HG02938 (cell line): ENCODE measurements at regions not wholly inside any gene's neighbourhood (a gene's known extent, or its start where the extent isn't known, plus 50 kb on each side); places are given as distances from the start of the nearest gene placed in this dataset.

Source experiments
- ATAC-seq: cut with Tn5 transposase; IDR thresholded peaks from one replicate; pipeline ENCODE4 v1.9.1; 2021; ENCODE audit warnings: mild to moderate bottlenecking, moderate library complexity; ENCODE audit not compliant: unreplicated experiment

DNA sequence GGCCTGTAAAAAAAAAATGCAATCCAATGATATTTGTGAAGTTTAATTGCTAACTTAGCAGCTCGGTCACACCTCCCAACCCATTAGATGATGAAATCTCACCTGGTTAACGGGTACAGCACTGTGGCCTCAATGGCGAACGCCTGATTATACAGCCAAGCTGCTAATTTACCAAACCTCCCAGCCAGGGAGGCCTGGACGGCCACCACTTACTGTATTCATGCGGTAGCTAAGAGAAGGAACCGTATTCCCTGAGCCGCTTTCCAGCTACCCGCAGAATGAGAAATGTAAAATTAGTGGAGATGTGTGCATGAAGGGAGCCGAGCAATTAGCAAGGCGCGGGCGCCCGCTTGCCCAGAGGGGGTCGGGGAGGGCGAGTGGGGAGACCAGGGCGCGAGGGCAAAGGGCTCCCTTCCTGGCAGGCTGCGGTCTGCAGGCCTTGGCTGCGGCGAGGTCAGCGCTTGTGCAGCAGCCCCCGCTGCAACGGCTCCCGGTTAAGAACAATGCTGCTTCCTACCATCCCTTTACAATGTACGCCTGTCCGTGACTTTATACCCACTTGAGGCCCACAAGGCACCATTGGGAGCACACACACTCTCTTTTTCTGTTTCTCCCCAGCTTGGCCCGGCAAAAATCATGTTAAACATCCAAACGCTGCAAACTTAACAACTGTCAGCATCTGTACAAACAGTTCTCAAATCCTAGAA lies 70.4 kb upstream of the TBCA start:
- no peak for ATAC-seq

DNA sequence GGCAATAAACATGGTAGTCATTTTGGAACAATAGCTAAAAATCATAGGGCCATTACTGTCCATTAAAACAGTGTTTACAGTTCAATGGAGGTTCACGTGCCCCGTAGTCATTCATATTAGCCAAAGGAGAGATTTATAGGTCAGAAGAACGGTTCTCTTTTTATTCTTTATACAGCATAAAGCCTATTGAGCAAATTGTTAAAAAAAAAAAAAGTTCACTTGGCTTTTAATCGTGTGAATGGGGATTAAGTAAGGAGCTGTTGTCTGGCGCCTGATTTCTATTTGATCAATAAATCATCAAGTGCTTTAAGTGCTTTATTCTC lies 69.1 kb upstream of the TBCA start:
- ATAC-seq = no peak

DNA sequence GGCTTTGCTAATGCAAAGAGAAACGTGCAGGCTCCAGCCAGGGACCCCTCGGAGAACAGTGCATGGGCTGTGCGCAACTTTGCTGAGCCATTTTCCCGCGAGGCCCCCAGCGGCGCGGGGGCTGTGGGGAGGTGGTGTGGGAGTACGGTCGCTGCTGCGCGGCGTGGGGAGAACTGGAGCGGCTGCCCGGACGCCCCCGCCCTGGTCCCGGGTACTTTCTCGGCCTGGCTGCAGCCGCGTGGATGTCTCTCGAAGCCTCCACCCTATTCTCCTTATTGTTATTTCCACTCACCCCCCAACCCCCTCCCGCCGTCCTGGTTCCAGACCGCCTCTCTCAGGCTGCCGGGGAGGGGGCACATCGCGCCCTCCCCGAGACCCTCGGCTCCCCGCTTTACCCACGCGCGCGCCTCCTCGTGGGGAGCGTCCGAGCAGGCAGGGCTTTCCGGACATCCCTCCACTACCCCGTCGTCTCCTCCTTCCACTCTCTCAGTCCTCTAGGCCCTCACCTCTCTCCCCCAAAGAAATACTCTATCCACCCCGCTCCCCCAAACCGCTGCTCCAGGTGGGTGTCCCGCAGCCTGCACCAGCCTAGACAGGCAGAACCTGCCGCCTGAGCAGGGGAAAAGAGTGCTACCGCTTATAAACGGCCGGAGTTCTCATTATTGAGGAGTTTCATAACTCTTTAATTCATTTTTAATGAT lies 68.6 kb upstream of the TBCA start:
- no peak for ATAC-seq

GRCh38 chr5:77844373-77844622 lies 68.2 kb upstream of the TBCA start:
- no peak for ATAC-seq

DNA sequence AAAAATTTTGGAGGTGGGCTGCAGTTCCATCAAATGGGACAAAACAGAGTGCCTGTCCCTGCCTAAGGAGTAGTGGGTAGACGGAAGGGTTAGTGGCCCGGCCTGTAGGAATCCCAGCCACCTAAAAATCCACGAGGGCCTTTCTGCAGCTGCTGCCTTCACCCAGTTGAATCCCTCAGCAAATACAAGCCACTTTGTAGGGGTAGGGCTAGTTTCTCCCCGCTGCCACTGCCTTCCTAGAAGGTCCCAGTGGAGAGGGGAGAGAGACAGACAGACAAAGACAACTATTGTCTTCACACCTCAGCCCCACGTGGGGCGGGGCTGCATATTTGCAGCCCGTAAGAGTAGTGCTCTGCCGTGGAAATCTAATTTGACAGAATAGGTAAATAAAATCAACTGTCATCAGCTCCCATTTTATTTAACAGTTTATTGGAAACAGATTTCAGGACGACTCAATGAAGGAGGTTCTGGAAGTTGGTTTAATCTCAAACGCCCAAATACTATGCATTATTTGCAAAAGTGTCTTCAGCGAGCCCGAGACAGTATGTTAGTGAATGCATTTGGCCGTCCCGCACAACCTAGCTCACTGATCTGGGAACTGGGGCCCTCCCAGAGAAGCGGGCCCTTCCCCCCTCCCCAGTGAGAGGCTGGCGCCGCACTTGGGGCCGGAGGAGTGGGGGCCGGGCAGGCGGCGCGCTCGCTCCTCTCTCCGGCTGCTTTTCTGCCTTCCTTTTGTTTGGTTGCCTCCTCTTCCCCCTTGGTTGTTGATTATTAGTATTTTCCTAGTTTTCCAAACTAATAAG lies 67.6 kb upstream of the TBCA start:
- ATAC-seq = no peak

DNA sequence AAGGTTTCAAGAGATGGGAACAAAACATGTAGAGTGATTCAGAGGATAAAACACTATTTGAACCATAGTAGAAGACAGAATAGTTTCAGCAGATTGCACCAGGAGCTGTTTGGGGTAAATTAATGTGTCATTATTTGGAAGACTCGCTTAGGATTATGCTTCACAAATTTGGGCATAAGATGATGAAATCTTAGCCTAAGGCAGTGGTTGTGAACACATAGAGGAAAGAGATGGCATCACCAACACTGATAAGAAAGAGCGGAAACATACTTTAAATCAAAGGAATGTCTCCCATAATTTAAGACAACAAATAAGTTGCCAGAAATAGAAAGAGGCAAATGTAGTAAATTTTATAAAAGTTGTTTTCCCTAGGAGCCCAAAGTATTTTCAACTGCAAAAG lies 66.1 kb upstream of the TBCA start:
- ATAC-seq = no peak

- ATAC-seq = no peak
These were observed 65.5 kb upstream of the TBCA start for GRCh38 chr5:77841616-77842015.

DNA sequence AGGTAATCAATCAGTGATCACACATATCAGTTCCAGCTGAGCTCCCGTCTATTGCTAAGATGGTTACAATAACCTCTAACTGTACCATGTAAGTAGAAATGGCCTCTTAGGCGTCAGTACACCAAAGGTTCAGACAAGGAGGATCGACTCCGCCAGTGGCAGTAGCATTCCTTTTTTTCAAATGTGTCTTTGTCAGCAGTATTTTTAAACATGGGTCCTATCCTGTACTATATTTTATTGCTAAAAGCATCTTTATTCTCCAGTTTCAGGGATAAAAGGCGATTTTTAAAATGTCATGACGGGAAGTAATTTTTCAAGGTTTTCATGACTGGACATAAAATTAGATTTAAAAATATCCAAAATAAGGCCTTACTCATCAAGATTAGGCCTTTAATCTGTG lies 64.8 kb upstream of the TBCA start:
- ATAC-seq = no peak

- no peak for ATAC-seq
These were observed 63.6 kb upstream of the TBCA start for GRCh38 chr5:77839691-77840090.

DNA sequence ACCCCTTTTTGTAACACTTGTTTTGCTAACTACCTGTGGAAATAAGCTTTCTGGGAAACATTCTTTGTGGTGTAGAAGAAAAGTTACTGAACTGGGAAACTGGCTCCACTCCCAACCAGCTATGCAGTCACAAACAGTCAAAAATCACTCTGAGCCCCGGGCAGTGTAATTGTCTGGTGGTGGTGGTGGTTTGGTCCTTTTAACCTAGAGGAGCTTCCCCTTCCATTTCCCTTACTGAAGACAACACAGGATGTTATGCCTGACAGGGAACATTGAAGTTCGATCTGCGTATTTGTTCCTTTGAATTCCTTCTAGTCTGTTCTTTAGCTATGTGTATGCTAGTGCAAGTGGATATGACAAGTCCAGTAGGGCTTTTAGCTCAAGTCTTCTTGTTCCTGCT lies 56.8 kb upstream of the TBCA start:
- ATAC-seq = no peak

GRCh38 chr5:77832166-77832770 lies 56.1 kb upstream of the TBCA start:
- no peak for ATAC-seq

- no peak for ATAC-seq
These were observed 52.3 kb upstream of the TBCA start for GRCh38 chr5:77828445-77828844.
